Endothelial cell of umbilical vein (primary cell): ENCODE measurements at regions not wholly inside any gene's neighbourhood (a gene's known extent, or its start where the extent isn't known, plus 50 kb on each side); places are given as distances from the start of the nearest gene placed in this dataset.
"Not testable (repeated sequence)": the region's sequence is repeated elsewhere in the genome, so short reads cannot be mapped to it uniquely, and the experiment has no call there.

Experiments
- BruUV-seq: library from RNA; stranded (reverse); fragments of 400-500 nt; replicated peaks from 2 replicates; lab custom pipeline; 2021; lab: Mats Ljungman, UMichigan
- CTCF ChIA-PET: fragments of 300-600, 350-600 bp; sonication (Branson Sonifier 250); formaldehyde crosslinking; loops from one replicate; lab custom pipeline; 2021; ENCODE audit warnings: antibody characterized with exemption, inconsistent platforms; lab: Charles Lee
- POLR2A ChIA-PET: fragments of 300-600, 350-600 bp; sonication (Branson Sonifier 250); formaldehyde crosslinking; loops from one replicate; lab custom pipeline; 2021; ENCODE audit warnings: antibody characterized with exemption, inconsistent platforms; lab: Charles Lee
- DNase-seq: peaks from one replicate; pipeline ENCODE4 v3.0.0-alpha.2; 2011; ENCODE audit warnings: low read depth, low spot score
- FAIRE-seq: peaks from 2 replicates; lab custom pipeline; 2011; peaks lifted over from hg19 to GRCh38; lab: Jason Lieb, UNC
- H2AFZ ChIP-seq: 2 replicates; pipeline ENCODE4 v1.6.0; 2012; ENCODE audit warnings: low read depth, low read length, control low read depth, inconsistent platforms
- H3K27ac ChIP-seq: 2 replicates; pipeline ENCODE4 v1.5.1; 2011; ENCODE audit warnings: low read depth, mild to moderate bottlenecking, control low read depth, low read length, moderate library complexity; ENCODE audit not compliant: insufficient read depth
- H3K27me3 ChIP-seq, 2 experiments: 2 replicates each; pipeline versions ENCODE4 v1.6.0 to v1.6.1; 2011; ENCODE audit warnings: low read length in 2 of 2, mixed read lengths in 1 of 2; ENCODE audit not compliant: control insufficient read depth in 2 of 2, insufficient read depth in 2 of 2
- H3K36me3 ChIP-seq, 2 experiments: 2 replicates in 1 of 2; 3 replicates in 1 of 2; pipeline ENCODE4 v1.5.1; 2011; ENCODE audit warnings: low read length in 2 of 2, mild to moderate bottlenecking in 1 of 2, moderate library complexity in 1 of 2; ENCODE audit not compliant: control insufficient read depth in 2 of 2, insufficient read depth in 2 of 2; ENCODE audit errors: extremely low read depth in 1 of 2
- H3K4me1 ChIP-seq: 3 replicates; pipeline ENCODE4 v1.5.1; 2011; ENCODE audit warnings: mild to moderate bottlenecking, low read length; ENCODE audit not compliant: control insufficient read depth, insufficient read depth; ENCODE audit errors: extremely low read depth
- H3K4me2 ChIP-seq: 2 replicates; pipeline ENCODE4 v1.6.1; 2011; ENCODE audit warnings: low read length, control low read depth, mixed read lengths; ENCODE audit not compliant: insufficient read depth
- H3K4me3 ChIP-seq, 3 experiments: fragments of 200-600 bp in 1 of 3; sonication (generic), shearing (Covaris generic) in 1 of 3; replicated peaks in 1 of 3; 2 replicates each; pipeline ENCODE4 v1.5.1; 2011 to 2016; ENCODE audit warnings: control low read depth in 3 of 3, low read length in 3 of 3, mild to moderate bottlenecking in 2 of 3, inconsistent platforms in 1 of 3, low read depth in 1 of 3, moderate library complexity in 1 of 3; ENCODE audit not compliant: insufficient read depth in 1 of 3
- H3K79me2 ChIP-seq: 2 replicates; pipeline ENCODE4 v1.6.0; 2012; ENCODE audit warnings: low read length, inconsistent platforms; ENCODE audit not compliant: control insufficient read depth, insufficient read depth
- H3K9ac ChIP-seq: replicated peaks from 2 replicates; pipeline ENCODE3; 2011; ENCODE audit warnings: low read length, control low read depth; ENCODE audit not compliant: insufficient read depth; ENCODE audit errors: extremely low read depth
- H3K9me1 ChIP-seq: replicated peaks from 3 replicates; pipeline ENCODE4 v1.6.0; 2011; ENCODE audit warnings: mild to moderate bottlenecking, low read length; ENCODE audit not compliant: control insufficient read depth, insufficient read depth; ENCODE audit errors: extremely low read depth
- H3K9me3 ChIP-seq: replicated peaks from 2 replicates; pipeline ENCODE4 v1.5.1; 2012; ENCODE audit warnings: low read length, inconsistent platforms; ENCODE audit not compliant: control insufficient read depth, insufficient read depth
- H4K20me1 ChIP-seq: replicated peaks from 2 replicates; pipeline ENCODE3; 2011; ENCODE audit warnings: mild to moderate bottlenecking, low read length; ENCODE audit not compliant: control insufficient read depth, insufficient read depth; ENCODE audit errors: extremely low read depth
- dilution Hi-C: fragments of 300-500 bp; cut with MboI; formaldehyde crosslinking; loops from one replicate; pipeline ENCODE4 v1.15.0; 2019; ENCODE audit warnings: low sequenced_read_pairs; ENCODE audit not compliant: extremely low pct_ligation_motif_present
- intact Hi-C: fragments of 100-400 bp; cut with micrococcal nuclease; formaldehyde crosslinking; loops from one replicate; pipeline ENCODE4 v1.10.0; 2022

DNA sequence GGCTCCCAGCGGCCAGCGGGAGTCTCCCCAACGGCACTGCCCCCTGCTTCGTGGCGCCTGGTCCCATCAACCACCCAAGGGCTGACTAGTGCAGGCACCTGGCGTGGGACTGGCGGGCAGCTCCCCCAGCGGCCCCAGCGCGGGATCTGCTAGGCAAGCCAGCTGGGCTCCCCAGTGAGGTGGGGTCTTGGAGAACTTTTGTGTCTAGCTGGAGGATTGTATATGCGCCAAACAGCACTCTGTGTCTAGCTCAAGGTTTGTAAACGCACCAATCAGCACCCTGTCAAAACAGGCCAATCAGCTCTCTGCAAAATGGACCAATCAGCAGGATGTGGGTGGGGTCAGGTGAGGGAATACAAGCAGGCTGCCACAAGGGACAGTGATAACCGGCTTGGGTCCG lies 1988.2 kb downstream of the FOXD4L5 start:
- H4K20me1 ChIP-seq, H3K9ac ChIP-seq, H3K9me1 ChIP-seq, H3K36me3 ChIP-seq, POLR2A ChIA-PET, H3K9me3 ChIP-seq, H3K27me3 ChIP-seq, H3K4me1 ChIP-seq, H3K27ac ChIP-seq, DNase-seq, BruUV-seq, intact Hi-C loops, H2AFZ ChIP-seq, H3K79me2 ChIP-seq, CTCF ChIA-PET, dilution Hi-C loops, H3K4me2 ChIP-seq, H3K4me3 ChIP-seq, FAIRE-seq: not testable (repeated sequence)

DNA sequence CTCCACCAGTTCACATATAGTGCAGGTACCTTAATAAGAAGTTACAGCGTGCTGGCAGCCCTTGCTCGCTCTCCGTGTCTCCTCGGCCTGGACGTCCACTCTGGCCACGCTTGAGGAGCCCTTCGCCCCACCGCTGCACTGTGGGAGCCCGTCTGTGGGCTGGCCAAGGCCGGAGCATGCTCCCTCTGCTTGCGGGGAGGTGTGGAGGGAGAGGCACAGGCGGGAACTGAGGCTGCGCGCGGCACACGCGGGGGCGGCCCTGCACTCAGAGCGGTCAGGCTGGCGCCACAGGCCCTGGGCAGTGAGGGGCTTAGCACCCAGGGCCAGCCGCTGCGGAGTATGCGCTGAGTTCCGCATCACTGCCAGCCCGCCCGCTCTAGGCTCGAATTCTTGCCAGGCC lies 1988.6 kb downstream of the FOXD4L5 start:
- H3K9me1 ChIP-seq, intact Hi-C loops, DNase-seq, H3K79me2 ChIP-seq, H3K36me3 ChIP-seq, H3K4me2 ChIP-seq, H3K4me1 ChIP-seq, H3K27ac ChIP-seq, H3K4me3 ChIP-seq, H3K9me3 ChIP-seq, H3K27me3 ChIP-seq, dilution Hi-C loops, CTCF ChIA-PET, POLR2A ChIA-PET, FAIRE-seq, H3K9ac ChIP-seq, BruUV-seq, H4K20me1 ChIP-seq, H2AFZ ChIP-seq: not testable (repeated sequence)

DNA sequence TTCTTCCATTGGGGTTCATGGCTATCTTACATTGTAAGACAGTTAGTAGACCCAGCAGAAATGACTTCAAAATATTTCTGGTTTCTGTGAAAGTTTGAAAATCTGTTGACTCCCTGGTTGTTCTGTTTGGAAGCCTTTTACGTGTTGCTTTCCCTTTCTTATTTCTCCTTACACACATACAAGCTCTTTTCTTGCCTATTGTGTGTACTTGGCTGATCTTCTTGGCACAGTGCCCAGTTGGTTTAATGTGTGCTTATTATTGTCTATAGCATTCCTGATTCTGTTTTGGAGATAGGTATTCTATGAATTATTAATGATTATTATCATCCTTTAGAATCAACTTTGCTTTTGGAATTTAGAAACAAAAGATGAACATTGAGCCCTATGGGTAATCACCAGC lies 1995.0 kb downstream of the FOXD4L5 start:
- H3K4me2 ChIP-seq, H3K36me3 ChIP-seq, intact Hi-C loops, H3K9ac ChIP-seq, FAIRE-seq, H3K9me3 ChIP-seq, BruUV-seq, POLR2A ChIA-PET, H4K20me1 ChIP-seq, dilution Hi-C loops, H3K27ac ChIP-seq, H3K27me3 ChIP-seq, H3K9me1 ChIP-seq, H3K4me1 ChIP-seq, H3K4me3 ChIP-seq, H2AFZ ChIP-seq, H3K79me2 ChIP-seq, CTCF ChIA-PET: not testable (repeated sequence)
- peak; percentile 49 for DNase-seq
